ENCODE measurements at regions not wholly inside any gene's neighbourhood (a gene's known extent, or its start where the extent isn't known, plus 50 kb on each side); places are given as distances from the start of the nearest gene placed in this dataset.

GRCh38 chr6:74927299-74927698 lies 278.6 kb downstream of the COL12A1 start:
- no peaks in the 10 kb centered on the region for H3K9me2 ChIP-seq (ENCODE audit: insufficient read depth)
- H3K27ac Mint-ChIP-seq, result no peak overlapping the region

More at GRCh38 chr6:74927299-74927698, 278.6 kb downstream of the COL12A1 start:
- H3K4me3 ChIP-seq, result no peak overlapping the region
- no peak for DNase-seq (ENCODE audit: low spot score)
- Mint-ChIP-seq H3K27me3 (ENCODE audit: insufficient read depth, low read depth, poor library complexity) (no peaks in the 10 kb centered on the region), H3K4me1 (peaks cover 7% of the 10 kb centered on the region; the same call in 2 of the 3 replicates), H3K36me3 (ENCODE audit: low read depth) (no peaks in the 10 kb centered on the region), H3K9me3 (no peaks in the 10 kb centered on the region), H3K4me3 (no peak overlapping the region)
- H3K27me3 ChIP-seq (ENCODE audit: insufficient read depth), result no peaks in the 10 kb centered on the region
- H3K4me2 ChIP-seq, result no peak overlapping the region
- no peak for ATAC-seq
- TF ChIP-seq EZH2 (IDR thresholded peaks at IDR 0.05; ENCODE audit: low read depth, unreplicated experiment), result no peak
- TF ChIP-seq ZNF462 (CRISPR knock-in tag; IDR thresholded peaks at IDR 0.05), result no peak
- no peak for TF ChIP-seq ZNF114 (CRISPR knock-in tag; IDR thresholded peaks at IDR 0.05)
- TF ChIP-seq EZH2phosphoT487 (IDR thresholded peaks at IDR 0.05; ENCODE audit: unreplicated experiment), result no peak
- TF ChIP-seq CREB1 (CRISPR knock-in tag; IDR thresholded peaks at IDR 0.05; ENCODE audit: low read depth), result no peak
- no peak for TF ChIP-seq POLR2AphosphoS5 (IDR thresholded peaks at IDR 0.05; ENCODE audit: low read depth)
- H3K27ac ChIP-seq (ENCODE audit: low read depth), result no peak overlapping the region
- no peaks in the 10 kb centered on the region for H3K79me2 ChIP-seq (replicated peaks; ENCODE audit: insufficient read depth)
- H3K36me3 ChIP-seq (ENCODE audit: insufficient read depth), result no peaks in the 10 kb centered on the region
- no peaks in the 10 kb centered on the region for H4K20me1 ChIP-seq (replicated peaks; ENCODE audit: insufficient read depth)
- peaks cover 6% of the 10 kb centered on the region; the same call in 1 of the 2 replicates for H3K4me1 ChIP-seq (ENCODE audit: insufficient read depth)
- no peaks in the 10 kb centered on the region for H3F3A ChIP-seq (replicated peaks; ENCODE audit: low read depth)
- H2AFZ ChIP-seq, result no peak overlapping the region

All from GM23338 (cell line).